ENCODE measurements at regions not wholly inside any gene's neighbourhood (a gene's known extent, or its start where the extent isn't known, plus 50 kb on each side); places are given as distances from the start of the nearest gene placed in this dataset.

DNA sequence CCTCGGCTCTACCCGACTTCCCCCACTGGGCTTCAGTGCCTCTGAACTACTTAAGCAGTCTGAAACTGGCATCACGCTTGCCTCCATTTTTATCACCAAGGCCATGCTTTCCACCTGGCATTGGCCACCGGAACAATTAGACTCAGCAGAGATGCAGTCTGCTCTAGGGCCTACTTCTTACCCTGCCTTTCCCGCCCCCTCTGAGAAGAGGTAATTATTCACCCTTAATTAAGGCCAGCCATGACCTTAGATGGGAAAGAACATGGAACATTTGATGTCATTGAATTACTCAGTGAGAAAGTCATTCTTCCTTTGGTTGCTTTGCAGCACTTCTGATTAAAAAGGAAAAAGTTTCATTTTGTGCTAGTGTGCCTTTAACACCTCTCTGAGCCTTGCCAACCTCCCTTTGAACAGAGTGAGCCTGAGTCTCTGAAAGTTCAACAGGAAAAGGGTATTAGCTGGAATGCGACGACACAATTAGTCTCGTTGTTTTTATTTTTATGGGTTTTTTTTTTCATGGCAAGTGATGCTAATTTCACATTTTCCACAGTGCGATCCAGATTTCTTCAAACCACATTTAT, 60.9 kb upstream of the TNRC6A start:
- peak; percentile 81 for DNase-seq (ENCODE audit: low read depth, low spot score)
- H3K4me3 ChIP-seq (ENCODE audit: low read depth, low read length) = no peak overlapping the region
- in situ Hi-C loops (cut with HindIII; ENCODE audit: low sequenced_read_pairs) = no loop called here
- TF ChIP-seq, protein P1, sequence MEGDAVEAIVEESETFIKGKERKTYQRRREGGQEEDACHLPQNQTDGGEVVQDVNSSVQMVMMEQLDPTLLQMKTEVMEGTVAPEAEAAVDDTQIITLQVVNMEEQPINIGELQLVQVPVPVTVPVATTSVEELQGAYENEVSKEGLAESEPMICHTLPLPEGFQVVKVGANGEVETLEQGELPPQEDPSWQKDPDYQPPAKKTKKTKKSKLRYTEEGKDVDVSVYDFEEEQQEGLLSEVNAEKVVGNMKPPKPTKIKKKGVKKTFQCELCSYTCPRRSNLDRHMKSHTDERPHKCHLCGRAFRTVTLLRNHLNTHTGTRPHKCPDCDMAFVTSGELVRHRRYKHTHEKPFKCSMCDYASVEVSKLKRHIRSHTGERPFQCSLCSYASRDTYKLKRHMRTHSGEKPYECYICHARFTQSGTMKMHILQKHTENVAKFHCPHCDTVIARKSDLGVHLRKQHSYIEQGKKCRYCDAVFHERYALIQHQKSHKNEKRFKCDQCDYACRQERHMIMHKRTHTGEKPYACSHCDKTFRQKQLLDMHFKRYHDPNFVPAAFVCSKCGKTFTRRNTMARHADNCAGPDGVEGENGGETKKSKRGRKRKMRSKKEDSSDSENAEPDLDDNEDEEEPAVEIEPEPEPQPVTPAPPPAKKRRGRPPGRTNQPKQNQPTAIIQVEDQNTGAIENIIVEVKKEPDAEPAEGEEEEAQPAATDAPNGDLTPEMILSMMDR (IDR thresholded peaks at IDR 0.05; ENCODE audit: low read depth, low read length) = no peak

- TF ChIP-seq, protein P1 (IDR thresholded peaks at IDR 0.05; ENCODE audit: low read depth, low read length) = no peak
- in situ Hi-C loops (cut with HindIII; ENCODE audit: low sequenced_read_pairs) = no loop called here
- no peak overlapping the region for H3K4me3 ChIP-seq (ENCODE audit: low read depth, low read length)
- DNase-seq (ENCODE audit: low read depth, low spot score) = peak; percentile 93
Observed at GRCh38 chr16:24670623-24671454, 58.6 kb upstream of the TNRC6A start.

GRCh38 chr16:24671455-24671954, 57.9 kb upstream of the TNRC6A start:
- TF ChIP-seq, protein P1 (IDR thresholded peaks at IDR 0.05; ENCODE audit: low read depth, low read length) = no peak
- DNase-seq (ENCODE audit: low read depth, low spot score) = no peak
- in situ Hi-C loops (cut with HindIII; ENCODE audit: low sequenced_read_pairs) = no loop called here
- no peak overlapping the region for H3K4me3 ChIP-seq (ENCODE audit: low read depth, low read length)

GRCh38 chr16:24673155-24673554, 56.3 kb upstream of the TNRC6A start:
- no peak overlapping the region for H3K4me3 ChIP-seq (ENCODE audit: low read depth, low read length)
- in situ Hi-C loops (cut with HindIII; ENCODE audit: low sequenced_read_pairs) = no loop called here
- no peak for DNase-seq (ENCODE audit: low read depth, low spot score)
- TF ChIP-seq, protein P1 (IDR thresholded peaks at IDR 0.05; ENCODE audit: low read depth, low read length) = no peak

DNA sequence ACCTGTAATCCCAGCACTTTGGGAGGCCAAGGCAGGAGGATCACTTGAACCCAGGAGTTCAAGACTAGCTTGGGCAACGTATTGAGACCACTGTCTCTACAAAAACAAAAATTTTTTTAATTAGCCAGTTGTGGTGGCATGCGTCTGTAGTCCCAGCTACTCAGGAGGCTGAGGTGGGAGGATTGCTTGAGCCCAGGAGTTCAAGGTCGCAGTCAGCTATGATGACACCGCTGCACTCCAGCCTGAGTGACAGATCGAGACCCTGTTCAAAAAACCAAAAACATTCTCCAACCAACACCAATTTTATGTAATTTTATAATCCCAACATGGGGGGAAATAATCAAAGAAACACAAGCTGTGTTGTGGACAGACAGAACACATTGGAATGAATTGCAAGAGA, 54.6 kb upstream of the TNRC6A start:
- in situ Hi-C loops (cut with HindIII; ENCODE audit: low sequenced_read_pairs) = no loop called here
- no peak overlapping the region for H3K4me3 ChIP-seq (ENCODE audit: low read depth, low read length)
- TF ChIP-seq, protein P1 (IDR thresholded peaks at IDR 0.05; ENCODE audit: low read depth, low read length) = no peak
- DNase-seq (ENCODE audit: low read depth, low spot score) = no peak

DNA sequence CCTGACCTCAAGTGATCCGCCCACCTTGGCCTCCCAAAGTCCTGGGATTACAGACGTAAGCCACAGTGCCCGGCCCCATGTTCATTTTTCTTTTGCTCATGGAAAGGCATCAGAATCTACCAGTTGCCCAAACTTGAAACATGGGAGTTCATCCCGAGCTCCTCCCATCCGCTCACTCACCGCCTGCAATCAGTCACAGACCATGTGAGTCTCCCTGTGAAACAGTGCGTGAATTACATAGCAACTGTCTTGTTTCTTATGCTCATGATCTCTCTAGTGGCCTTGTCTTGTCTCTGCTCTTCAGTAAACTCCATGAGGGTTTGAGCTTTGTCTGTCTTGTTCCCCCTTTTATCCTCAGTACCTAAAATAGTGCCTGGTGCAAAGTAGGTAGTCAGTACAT, 52.1 kb upstream of the TNRC6A start:
- TF ChIP-seq, protein P1 (IDR thresholded peaks at IDR 0.05; ENCODE audit: low read depth, low read length) = no peak
- in situ Hi-C loops (cut with HindIII; ENCODE audit: low sequenced_read_pairs) = no loop called here
- no peak overlapping the region for H3K4me3 ChIP-seq (ENCODE audit: low read depth, low read length)
- DNase-seq (ENCODE audit: low read depth, low spot score) = no peak

Measured in astrocyte of the spinal cord (primary cell).